NB4 (cell line): ENCODE measurements at regions not wholly inside any gene's neighbourhood (a gene's known extent, or its start where the extent isn't known, plus 50 kb on each side); places are given as distances from the start of the nearest gene placed in this dataset.

ENCODE experiments used
- DNase-seq: peaks from one replicate; pipeline ENCODE4 v3.0.0; 2010; ENCODE audit warnings: low read depth
- H3K4me3 ChIP-seq: one replicate; pipeline ENCODE4 v1.5.1; 2011; ENCODE audit warnings: mild to moderate bottlenecking, low read depth, low read length, moderate library complexity
- CTCF ChIP-seq: IDR thresholded peaks from one replicate; pipeline ENCODE4 v1.5.1; 2012; ENCODE audit warnings: low read depth, low read length
- MAX ChIP-seq: IDR thresholded peaks from 2 replicates; pipeline ENCODE4 v1.6.1; 2011; ENCODE audit warnings: low read depth, low read length
- MYC ChIP-seq: IDR thresholded peaks from 2 replicates; pipeline ENCODE4 v1.6.1; 2011; ENCODE audit warnings: low read depth, low read length
- POLR2A ChIP-seq: IDR thresholded peaks from 2 replicates; pipeline ENCODE4 v1.6.1; 2011; ENCODE audit warnings: mild to moderate bottlenecking; ENCODE audit not compliant: insufficient read length; ENCODE audit errors: extremely low read depth

DNA sequence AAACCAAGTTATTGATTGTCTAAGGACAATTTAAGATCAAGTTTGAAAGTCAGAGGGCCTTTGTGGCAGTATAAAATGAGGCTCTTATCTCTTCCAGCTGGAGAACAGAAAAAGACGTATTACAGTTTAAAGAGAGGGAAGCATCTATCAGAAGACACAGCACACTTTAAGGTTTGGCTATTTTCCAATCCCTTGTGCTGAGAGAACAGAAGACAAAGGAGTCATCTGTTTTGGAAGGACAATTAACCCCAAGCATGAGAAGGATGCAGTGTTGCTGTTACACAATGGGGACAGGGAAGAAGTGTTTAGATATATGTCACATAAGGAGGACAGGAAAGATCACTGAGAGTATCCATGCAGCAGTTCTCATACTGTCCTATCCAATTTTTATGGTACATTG is 1224.2 kb upstream of the SORCS1 start:
- DNase-seq = no peak
- TF ChIP-seq MAX = no peak
- no peak for TF ChIP-seq POLR2A
- no peak for TF ChIP-seq CTCF
- TF ChIP-seq MYC = no peak
- no peak overlapping the region for H3K4me3 ChIP-seq

GRCh38 chr10:108385963-108386362 is 1221.5 kb upstream of the SORCS1 start:
- TF ChIP-seq POLR2A (no peak), MYC (no peak), MAX (no peak), CTCF (no peak)
- DNase-seq = no peak
- no peak overlapping the region for H3K4me3 ChIP-seq

DNA sequence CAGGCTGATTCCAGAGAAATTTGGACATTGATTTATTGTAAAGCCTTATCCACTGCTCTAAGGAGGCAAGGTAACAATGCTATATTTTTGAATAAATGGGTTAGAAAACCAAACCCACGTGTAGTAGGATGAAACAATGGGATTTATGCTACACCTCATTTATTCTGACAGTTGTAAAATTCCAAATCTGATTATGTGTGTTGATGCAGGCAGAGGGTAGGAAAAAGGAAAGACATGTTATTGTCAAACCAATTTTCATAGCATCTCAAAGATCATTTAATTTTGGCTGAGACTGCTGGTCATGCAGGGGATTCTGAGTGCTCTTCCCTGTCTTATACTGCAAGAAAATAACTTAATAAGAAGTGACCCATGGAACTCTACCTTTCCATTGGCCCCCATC is 1219.9 kb upstream of the SORCS1 start:
- no peak overlapping the region for H3K4me3 ChIP-seq
- DNase-seq = no peak
- TF ChIP-seq POLR2A (no peak), MYC (no peak), CTCF (no peak), MAX (no peak)

- no peak overlapping the region for H3K4me3 ChIP-seq
- DNase-seq = no peak
- TF ChIP-seq CTCF = no peak
Observed at GRCh38 chr10:108378779-108379178, 1214.3 kb upstream of the SORCS1 start.

DNA sequence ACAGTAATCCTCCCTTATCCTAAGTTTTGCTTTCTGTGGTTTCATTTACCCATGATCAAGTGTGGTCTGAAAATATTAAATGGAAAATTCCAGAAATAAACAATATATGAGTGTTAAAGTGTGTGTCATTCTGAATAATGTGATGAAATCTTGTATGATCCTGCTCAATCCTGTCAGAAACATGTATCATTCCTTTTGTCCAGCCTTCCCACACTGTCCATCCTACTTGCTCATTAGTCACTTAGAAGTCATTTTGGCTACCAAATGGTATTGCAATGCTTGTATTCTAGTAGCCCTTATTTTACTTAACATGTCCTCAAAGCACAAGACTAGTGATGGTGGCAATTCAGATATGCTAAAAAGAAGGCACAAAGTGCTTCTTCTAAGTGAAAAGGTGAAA is 1211.2 kb upstream of the SORCS1 start:
- TF ChIP-seq MYC = no peak
- TF ChIP-seq POLR2A = no peak
- TF ChIP-seq CTCF = no peak
- no peak for TF ChIP-seq MAX
- no peak overlapping the region for H3K4me3 ChIP-seq
- no peak for DNase-seq

- no peak overlapping the region for H3K4me3 ChIP-seq
Observed at GRCh38 chr10:108374991-108375390, 1210.5 kb upstream of the SORCS1 start.

More at GRCh38 chr10:108374991-108375390, 1210.5 kb upstream of the SORCS1 start:
- no peak for DNase-seq
- TF ChIP-seq MAX = no peak
- no peak for TF ChIP-seq CTCF
- TF ChIP-seq POLR2A = no peak
- TF ChIP-seq MYC = no peak
